COLO829 (cell line): ENCODE measurements at regions not wholly inside any gene's neighbourhood (a gene's known extent, or its start where the extent isn't known, plus 50 kb on each side); places are given as distances from the start of the nearest gene placed in this dataset.
A peak's percentile ranks its signal among the peaks of the same experiment; 100 is the strongest.

Source experiments
- DNase-seq: peaks from one replicate; pipeline ENCODE4 v3.0.0; 2012; ENCODE audit warnings: low spot score

- no peak for DNase-seq
Observed at GRCh38 chr11:16434036-16434435, 77.7 kb upstream of the SOX6 start.

- DNase-seq, result no peak
Observed at GRCh38 chr11:16430674-16431073, 74.3 kb upstream of the SOX6 start.

- no peak for DNase-seq
Observed at GRCh38 chr11:16421826-16422225, 65.5 kb upstream of the SOX6 start.

GRCh38 chr11:16418428-16419097 is 62.2 kb upstream of the SOX6 start:
- peak; percentile 74 for DNase-seq

- DNase-seq, result no peak
Observed at GRCh38 chr11:16412525-16413172, 56.3 kb upstream of the SOX6 start.

GRCh38 chr11:16410479-16410878 is 54.1 kb upstream of the SOX6 start:
- DNase-seq, result no peak

- no peak for DNase-seq
Observed at GRCh38 chr11:16408619-16409018, 52.3 kb upstream of the SOX6 start.

- no peak for DNase-seq
Observed at GRCh38 chr11:16406226-16406625, 49.9 kb upstream of the SOX6 start.
